Sigmoid colon (tissue), 4 donors: ENCODE measurements at regions not wholly inside any gene's neighbourhood (a gene's known extent, or its start where the extent isn't known, plus 50 kb on each side); places are given as distances from the start of the nearest gene placed in this dataset.

Source experiments
- EP300 ChIP-seq, 4 donors: sonication (generic); formaldehyde crosslinking; IDR thresholded peaks; one replicate each; pipeline ENCODE4 v1.6.1; 2017; ENCODE audit warnings: antibody characterized with exemption in 4 of 4
- POLR2A ChIP-seq, 2 donors: fragments of 450-650 bp; IDR thresholded peaks; one replicate each; pipeline ENCODE4 v1.6.1; 2016; ENCODE audit warnings: antibody characterized with exemption in 2 of 2, mild to moderate bottlenecking in 2 of 2, moderate library complexity in 2 of 2
- POLR2AphosphoS5 ChIP-seq, 4 donors: sonication (generic); formaldehyde crosslinking; IDR thresholded peaks; one replicate each; pipeline ENCODE4 v1.6.1; 2017; ENCODE audit warnings: antibody characterized with exemption in 4 of 4
- TF ChIP-seq, protein P1 (sequence below), 4 experiments: fragments of 450-650 bp in 3 of 4; fragments of 200-600 bp in 1 of 4; IDR thresholded peaks; one replicate each; pipeline ENCODE4 v1.5.1; 2016 to 2019; ENCODE audit warnings: antibody characterized with exemption in 4 of 4, mild to moderate bottlenecking in 3 of 4, moderate library complexity in 2 of 4

DNA sequence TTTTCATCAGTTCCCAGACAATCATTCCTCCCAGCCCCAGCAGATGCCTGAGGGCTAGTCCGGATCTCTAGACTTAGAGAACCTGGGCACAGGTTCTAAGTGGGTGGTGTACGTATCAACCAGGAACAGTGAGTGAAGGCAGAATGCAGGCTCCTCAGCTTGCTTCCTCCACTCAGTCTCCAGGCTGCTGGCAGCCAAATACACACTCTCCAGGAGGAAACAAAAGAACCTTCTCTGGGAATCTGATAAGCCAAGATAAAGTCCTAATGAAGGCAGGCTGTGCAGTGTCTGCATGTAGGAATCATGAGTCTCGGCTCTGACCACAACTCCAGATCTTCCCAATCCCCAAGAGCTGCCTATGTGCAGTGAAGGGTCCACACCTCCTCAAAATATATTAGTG is 245.7 kb downstream of the SP3 start:
- TF ChIP-seq, protein P1, sequence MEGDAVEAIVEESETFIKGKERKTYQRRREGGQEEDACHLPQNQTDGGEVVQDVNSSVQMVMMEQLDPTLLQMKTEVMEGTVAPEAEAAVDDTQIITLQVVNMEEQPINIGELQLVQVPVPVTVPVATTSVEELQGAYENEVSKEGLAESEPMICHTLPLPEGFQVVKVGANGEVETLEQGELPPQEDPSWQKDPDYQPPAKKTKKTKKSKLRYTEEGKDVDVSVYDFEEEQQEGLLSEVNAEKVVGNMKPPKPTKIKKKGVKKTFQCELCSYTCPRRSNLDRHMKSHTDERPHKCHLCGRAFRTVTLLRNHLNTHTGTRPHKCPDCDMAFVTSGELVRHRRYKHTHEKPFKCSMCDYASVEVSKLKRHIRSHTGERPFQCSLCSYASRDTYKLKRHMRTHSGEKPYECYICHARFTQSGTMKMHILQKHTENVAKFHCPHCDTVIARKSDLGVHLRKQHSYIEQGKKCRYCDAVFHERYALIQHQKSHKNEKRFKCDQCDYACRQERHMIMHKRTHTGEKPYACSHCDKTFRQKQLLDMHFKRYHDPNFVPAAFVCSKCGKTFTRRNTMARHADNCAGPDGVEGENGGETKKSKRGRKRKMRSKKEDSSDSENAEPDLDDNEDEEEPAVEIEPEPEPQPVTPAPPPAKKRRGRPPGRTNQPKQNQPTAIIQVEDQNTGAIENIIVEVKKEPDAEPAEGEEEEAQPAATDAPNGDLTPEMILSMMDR (IDR thresholded peaks at IDR 0.05), result no peak
- no peak for TF ChIP-seq POLR2A (IDR thresholded peaks at IDR 0.05)
- no peak for TF ChIP-seq POLR2AphosphoS5 (IDR thresholded peaks at IDR 0.05)
- TF ChIP-seq EP300 (IDR thresholded peaks at IDR 0.05), result no peak
